ENCODE measurements at regions not wholly inside any gene's neighbourhood (a gene's known extent, or its start where the extent isn't known, plus 50 kb on each side); places are given as distances from the start of the nearest gene placed in this dataset.

- peaks cover 6% of the 10 kb centered on the region for H3K27me3 ChIP-seq (ENCODE audit: control insufficient read depth, insufficient read depth, low read length)
- H3K27ac ChIP-seq (ENCODE audit: low read length): no peak overlapping the region
- H3K4me3 ChIP-seq (ENCODE audit: low read depth in 2 of 2, low read length in 2 of 2): no peak overlapping the region
- TF ChIP-seq TCF7L2 (IDR thresholded peaks at IDR 0.05; ENCODE audit: low read depth, low read length) (no peak), SIN3A (IDR thresholded peaks at IDR 0.05; ENCODE audit: borderline replicate concordance, insufficient read depth, low read depth, low read length) (no peak), REST (IDR thresholded peaks at IDR 0.05; ENCODE audit: insufficient read depth in 1 of 2, low read depth in 2 of 2, low read length in 1 of 2) (no peak)
- ChIA-PET POLR2A (no interaction called here), CTCF (no interaction called here)
- no peaks in the 10 kb centered on the region for H3K4me1 ChIP-seq (ENCODE audit: control insufficient read depth, insufficient read depth, low read length)
- no peaks in the 10 kb centered on the region for H3K36me3 ChIP-seq (ENCODE audit: control insufficient read depth, insufficient read depth, low read length)
- intact Hi-C loops (cut with micrococcal nuclease; ENCODE audit: unreplicated experiment) (loop anchor here (5.0 to 10.0 kb wide), 3 partner anchors 71 to 621 kb away; partner anchors contain the start of gene CXCL12), in situ Hi-C loops (cut with HindIII; ENCODE audit: low pct_unique_long_range_greater_than_20kb, low sequenced_read_pairs) (no loop called here)
- ATAC-seq (no peak), DNase-seq (ENCODE audit: low read depth, low spot score) (no peak)
- H3K9me3 ChIP-seq (ENCODE audit: control insufficient read depth, insufficient read depth, low read depth, low read length): no peaks in the 10 kb centered on the region
- BruUV-seq (replicated peaks): no TSS peak
Measured at GRCh38 chr10:44313761-44314165, 71.1 kb downstream of the CXCL12 start.

- no peaks in the 10 kb centered on the region for H3K36me3 ChIP-seq (ENCODE audit: control insufficient read depth, insufficient read depth, low read length)
- peaks cover 6% of the 10 kb centered on the region; the same call in 1 of the 2 replicates for H3K27me3 ChIP-seq (ENCODE audit: control insufficient read depth, insufficient read depth, low read length)
- BruUV-seq (replicated peaks): no TSS peak
- no peaks in the 10 kb centered on the region for H3K4me1 ChIP-seq (ENCODE audit: control insufficient read depth, insufficient read depth, low read length)
- DNase-seq (ENCODE audit: low read depth, low spot score): no peak
- H3K27ac ChIP-seq (ENCODE audit: low read length): no peak overlapping the region
- in situ Hi-C loops (cut with HindIII; ENCODE audit: low pct_unique_long_range_greater_than_20kb, low sequenced_read_pairs) (no loop called here), intact Hi-C loops (cut with micrococcal nuclease; ENCODE audit: unreplicated experiment) (loop anchor here (5.0 to 10.0 kb wide), 3 partner anchors 72 to 620 kb away; partner anchors contain the start of gene CXCL12)
- CTCF ChIA-PET: no interaction called here
- no peak for TF ChIP-seq SIN3A (IDR thresholded peaks at IDR 0.05; ENCODE audit: borderline replicate concordance, insufficient read depth, low read depth, low read length)
- no peak for TF ChIP-seq REST (IDR thresholded peaks at IDR 0.05; ENCODE audit: insufficient read depth in 1 of 2, low read depth in 2 of 2, low read length in 1 of 2)
- TF ChIP-seq TCF7L2 (IDR thresholded peaks at IDR 0.05; ENCODE audit: low read depth, low read length): no peak
- no peak overlapping the region for H3K4me3 ChIP-seq (ENCODE audit: low read depth in 2 of 2, low read length in 2 of 2)
- ATAC-seq: no peak
- H3K9me3 ChIP-seq (ENCODE audit: control insufficient read depth, insufficient read depth, low read depth, low read length): no peaks in the 10 kb centered on the region
- POLR2A ChIA-PET: no interaction called here
Measured at GRCh38 chr10:44312401-44312800, 72.5 kb downstream of the CXCL12 start.

- intact Hi-C loops (cut with micrococcal nuclease; ENCODE audit: unreplicated experiment): loop anchor here (5.0 to 10.0 kb wide), 3 partner anchors 73 to 619 kb away; partner anchors contain the start of gene CXCL12
- H3K9me3 ChIP-seq (ENCODE audit: control insufficient read depth, insufficient read depth, low read depth, low read length): no peaks in the 10 kb centered on the region
- no peaks in the 10 kb centered on the region for H3K36me3 ChIP-seq (ENCODE audit: control insufficient read depth, insufficient read depth, low read length)
- CTCF ChIA-PET: no interaction called here
- no peak for DNase-seq (ENCODE audit: low read depth, low spot score)
- H3K4me1 ChIP-seq (ENCODE audit: control insufficient read depth, insufficient read depth, low read length): no peaks in the 10 kb centered on the region
- no peak for ATAC-seq
- in situ Hi-C loops (cut with HindIII; ENCODE audit: low pct_unique_long_range_greater_than_20kb, low sequenced_read_pairs): no loop called here
- TF ChIP-seq SIN3A (IDR thresholded peaks at IDR 0.05; ENCODE audit: borderline replicate concordance, insufficient read depth, low read depth, low read length) (no peak), REST (IDR thresholded peaks at IDR 0.05; ENCODE audit: insufficient read depth in 1 of 2, low read depth in 2 of 2, low read length in 1 of 2) (no peak), TCF7L2 (IDR thresholded peaks at IDR 0.05; ENCODE audit: low read depth, low read length) (no peak), POLR2AphosphoS5 (IDR thresholded peaks at IDR 0.05; ENCODE audit: low read depth, low read length) (no peak), CTCF (IDR thresholded peaks at IDR 0.05) (no peak)
- no peak overlapping the region for H3K27ac ChIP-seq (ENCODE audit: low read length)
- no TSS peak for BruUV-seq (replicated peaks)
- peaks cover 6% of the 10 kb centered on the region; the same call in 1 of the 2 replicates for H3K27me3 ChIP-seq (ENCODE audit: control insufficient read depth, insufficient read depth, low read length)
- no peak overlapping the region for H3K4me3 ChIP-seq (ENCODE audit: low read depth in 2 of 2, low read length in 2 of 2)
- POLR2A ChIA-PET: no interaction called here
Measured at GRCh38 chr10:44311563-44312051, 73.3 kb downstream of the CXCL12 start.
